Right atrium auricular region (tissue), 2 donors: ENCODE measurements at regions not wholly inside any gene's neighbourhood (a gene's known extent, or its start where the extent isn't known, plus 50 kb on each side); places are given as distances from the start of the nearest gene placed in this dataset.

ENCODE experiments used
- DNase-seq: peaks from one replicate; pipeline ENCODE4 v3.0.0-alpha.2; 2019; ENCODE audit warnings: low spot score
- H3K27ac ChIP-seq, 2 donors: fragments of 200-600 bp; sonication (generic); 1 replicate in 1 of 2; 2 replicates in 1 of 2; pipeline ENCODE4 v1.5.1; 2016 to 2019
- H3K27me3 ChIP-seq, 2 donors: fragments of 200-600 bp; sonication (generic); one replicate each; pipeline versions ENCODE4 v1.5.1 to v1.6.0; 2017 to 2019
- H3K36me3 ChIP-seq: fragments of 200-600 bp; sonication (generic); one replicate; pipeline ENCODE4 v1.5.1; 2016
- H3K4me1 ChIP-seq, 2 donors: fragments of 200-600 bp; sonication (generic); one replicate each; pipeline versions ENCODE4 v1.5.1 to v1.6.0; 2017 to 2019
- H3K4me3 ChIP-seq, 2 donors: fragments of 200-600 bp; sonication (generic); 1 replicate in 1 of 2; 2 replicates in 1 of 2; pipeline ENCODE4 v1.5.1; 2017 to 2019; ENCODE audit warnings: mild to moderate bottlenecking in 1 of 2, moderate library complexity in 1 of 2
- H3K9me3 ChIP-seq, 2 donors: fragments of 200-600 bp; sonication (generic); one replicate each; pipeline ENCODE4 v1.5.1; 2019
- CTCF ChIP-seq, 2 donors: fragments of 200-600 bp; sonication (generic); IDR thresholded peaks; one replicate each; pipeline ENCODE4 v1.5.1; 2019; ENCODE audit warnings: antibody characterized with exemption in 2 of 2

- no peak overlapping the region for H3K27ac ChIP-seq
- TF ChIP-seq CTCF (IDR thresholded peaks at IDR 0.05): no peak
- H3K4me1 ChIP-seq: no peaks in the 10 kb centered on the region
- no peak overlapping the region for H3K4me3 ChIP-seq
- H3K27me3 ChIP-seq: no peaks in the 10 kb centered on the region
- H3K36me3 ChIP-seq: no peaks in the 10 kb centered on the region
- DNase-seq: no peak
- H3K9me3 ChIP-seq: no peaks in the 10 kb centered on the region
These were observed 270.0 kb upstream of the TCF4 start for GRCh38 chr18:55857956-55858355.

GRCh38 chr18:55857409-55857808 lies 269.4 kb upstream of the TCF4 start:
- Histone ChIP-seq H3K4me3 (no peak overlapping the region), H3K27me3 (no peaks in the 10 kb centered on the region), H3K27ac (no peak overlapping the region), H3K36me3 (no peaks in the 10 kb centered on the region), H3K9me3 (no peaks in the 10 kb centered on the region), H3K4me1 (no peaks in the 10 kb centered on the region)
- DNase-seq: no peak
- no peak for TF ChIP-seq CTCF (IDR thresholded peaks at IDR 0.05)

- Histone ChIP-seq H3K27ac (no peak overlapping the region), H3K9me3 (no peaks in the 10 kb centered on the region), H3K4me1 (no peaks in the 10 kb centered on the region), H3K36me3 (no peaks in the 10 kb centered on the region), H3K4me3 (no peak overlapping the region), H3K27me3 (no peaks in the 10 kb centered on the region)
- no peak for TF ChIP-seq CTCF (IDR thresholded peaks at IDR 0.05)
- no peak for DNase-seq
These were observed 268.7 kb upstream of the TCF4 start for GRCh38 chr18:55856679-55857078.

GRCh38 chr18:55856229-55856628 lies 268.2 kb upstream of the TCF4 start:
- H3K9me3 ChIP-seq: no peaks in the 10 kb centered on the region
- DNase-seq: no peak
- H3K27ac ChIP-seq: no peak overlapping the region
- H3K4me1 ChIP-seq: no peaks in the 10 kb centered on the region
- no peak overlapping the region for H3K4me3 ChIP-seq
- no peaks in the 10 kb centered on the region for H3K27me3 ChIP-seq
- H3K36me3 ChIP-seq: no peaks in the 10 kb centered on the region
- no peak for TF ChIP-seq CTCF (IDR thresholded peaks at IDR 0.05)

- Histone ChIP-seq H3K4me3 (no peak overlapping the region), H3K36me3 (no peaks in the 10 kb centered on the region), H3K27me3 (no peaks in the 10 kb centered on the region), H3K9me3 (no peaks in the 10 kb centered on the region), H3K4me1 (no peaks in the 10 kb centered on the region), H3K27ac (no peak overlapping the region)
- no peak for TF ChIP-seq CTCF (IDR thresholded peaks at IDR 0.05)
- no peak for DNase-seq
These were observed 265.3 kb upstream of the TCF4 start for GRCh38 chr18:55853268-55853667.

GRCh38 chr18:55850904-55851303 lies 262.9 kb upstream of the TCF4 start:
- no peak overlapping the region for H3K27ac ChIP-seq

More at GRCh38 chr18:55850904-55851303, 262.9 kb upstream of the TCF4 start:
- no peak overlapping the region for H3K4me3 ChIP-seq
- no peaks in the 10 kb centered on the region for H3K36me3 ChIP-seq
- no peak for DNase-seq
- H3K9me3 ChIP-seq: no peaks in the 10 kb centered on the region
- H3K4me1 ChIP-seq: no peaks in the 10 kb centered on the region
- no peaks in the 10 kb centered on the region for H3K27me3 ChIP-seq
- no peak for TF ChIP-seq CTCF (IDR thresholded peaks at IDR 0.05)
